SK-N-SH (cell line): ENCODE measurements at regions not wholly inside any gene's neighbourhood (a gene's known extent, or its start where the extent isn't known, plus 50 kb on each side); places are given as distances from the start of the nearest gene placed in this dataset.

Source experiments
- CTCF ChIA-PET: fragments of 300-600, 350-600 bp; formaldehyde crosslinking; extraction: SDS; loops from one replicate; lab custom pipeline; 2021; lab: Yijun Ruan, JAX
- POLR2A ChIA-PET: fragments of 350-600 bp; sonication (Branson Sonifier 250); formaldehyde crosslinking; extraction: SDS; loops from one replicate; lab custom pipeline; 2020; ENCODE audit warnings: antibody characterized with exemption, inconsistent platforms; lab: Yijun Ruan, JAX
- DNase-seq: peaks from one replicate; pipeline ENCODE4 v3.0.0; 2012
- H2AFZ ChIP-seq: fragments of 200-600 bp; sonication (generic); 2 replicates; pipeline ENCODE4 v1.8.1; 2016; ENCODE audit warnings: antibody characterized with exemption, mild to moderate bottlenecking, low read depth
- H3F3A ChIP-seq: fragments of 200-600 bp; sonication (generic); replicated peaks from 2 replicates; pipeline ENCODE3; 2016; ENCODE audit warnings: antibody characterized with exemption, mild to moderate bottlenecking; ENCODE audit not compliant: insufficient read depth
- H3K27ac ChIP-seq, 2 experiments: fragments of 200-500 bp in 1 of 2; fragments of 200-600 bp in 1 of 2; sonication (Bioruptor generic) in 1 of 2; sonication (generic), shearing (Covaris generic) in 1 of 2; 2 replicates each; pipeline versions ENCODE4 v1.5.1 to v1.6.1; 2014 to 2016; ENCODE audit warnings: low read depth in 2 of 2, inconsistent platforms in 1 of 2, low read length in 1 of 2, mild to moderate bottlenecking in 1 of 2, mixed read lengths in 1 of 2
- H3K27me3 ChIP-seq: fragments of 200-600 bp; sonication (generic), shearing (Covaris generic); 2 replicates; pipeline ENCODE4 v1.6.1; 2016; ENCODE audit warnings: mixed run types; ENCODE audit not compliant: insufficient read depth
- H3K36me3 ChIP-seq, 2 experiments: fragments of 200-500 bp in 1 of 2; fragments of 200-600 bp in 1 of 2; sonication (Bioruptor generic) in 1 of 2; sonication (generic) in 1 of 2; replicated peaks in 1 of 2; 2 replicates each; pipeline versions ENCODE3 to v1.5.1; 2014 to 2016; ENCODE audit warnings: low read length in 1 of 2, mild to moderate bottlenecking in 1 of 2; ENCODE audit not compliant: insufficient read depth in 2 of 2, control insufficient read depth in 1 of 2
- H3K4me1 ChIP-seq, 2 experiments: fragments of 200-500 bp in 1 of 2; fragments of 200-600 bp in 1 of 2; sonication (Bioruptor generic) in 1 of 2; sonication (generic), shearing (Covaris generic) in 1 of 2; 2 replicates each; pipeline versions ENCODE4 v1.5.1 to v1.6.1; 2014 to 2016; ENCODE audit warnings: low read depth in 1 of 2, low read length in 1 of 2, mixed run types in 1 of 2; ENCODE audit not compliant: insufficient read depth in 2 of 2, control insufficient read depth in 1 of 2
- H3K4me2 ChIP-seq: fragments of 200-600 bp; sonication (generic), shearing (Covaris generic); 2 replicates; pipeline ENCODE4 v1.6.1; 2017; ENCODE audit warnings: mixed run types
- H3K4me3 ChIP-seq, 2 experiments: fragments of 200-500 bp in 1 of 2; fragments of 200-600 bp in 1 of 2; sonication (Bioruptor generic) in 1 of 2; sonication (generic), shearing (Covaris generic) in 1 of 2; 2 replicates each; pipeline versions ENCODE4 v1.5.1 to v1.8.1; 2014 to 2016; ENCODE audit warnings: low read depth in 2 of 2, inconsistent platforms in 1 of 2, low read length in 1 of 2, mild to moderate bottlenecking in 1 of 2, mixed read lengths in 1 of 2, moderate library complexity in 1 of 2
- H3K79me2 ChIP-seq: fragments of 200-600 bp; sonication (generic); 2 replicates; pipeline ENCODE4 v1.8.1; 2017; ENCODE audit warnings: mild to moderate bottlenecking; ENCODE audit not compliant: insufficient read depth
- H3K9ac ChIP-seq: fragments of 200-600 bp; sonication (generic); 2 replicates; pipeline ENCODE4 v1.6.1; 2017; ENCODE audit warnings: mixed run types
- H3K9me2 ChIP-seq: fragments of 200-600 bp; sonication (generic); 2 replicates; pipeline ENCODE4 v1.6.1; 2017; ENCODE audit warnings: mixed run types
- H3K9me3 ChIP-seq: fragments of 200-600 bp; sonication (generic); 2 replicates; pipeline ENCODE4 v1.6.1; 2017; ENCODE audit warnings: mixed run types, mild to moderate bottlenecking, moderate library complexity
- H4K20me1 ChIP-seq: fragments of 200-600 bp; sonication (generic); 2 replicates; pipeline ENCODE4 v1.6.1; 2017; ENCODE audit warnings: mild to moderate bottlenecking, mixed run types; ENCODE audit not compliant: insufficient read depth
- ELF1 ChIP-seq: IDR thresholded peaks from 2 replicates; pipeline ENCODE4 v1.4.0; 2012
- FOSL2 ChIP-seq: IDR thresholded peaks from 2 replicates; pipeline ENCODE4 v1.4.0; 2012; ENCODE audit warnings: low read depth, mild to moderate bottlenecking, moderate library complexity, borderline replicate concordance
- FOXJ3 ChIP-seq: sonication (generic); formaldehyde crosslinking; IDR thresholded peaks from 2 replicates; pipeline ENCODE4 v1.5.1; 2020; ENCODE audit warnings: mild to moderate bottlenecking, missing genetic modification reagents
- GABPA ChIP-seq: IDR thresholded peaks from 2 replicates; pipeline ENCODE4 v1.4.0; 2012; ENCODE audit warnings: low read depth, mild to moderate bottlenecking
- JUND ChIP-seq: IDR thresholded peaks from 2 replicates; pipeline ENCODE4 v1.4.0; 2012
- MEF2A ChIP-seq: IDR thresholded peaks from 2 replicates; pipeline ENCODE4 v1.4.0; 2012; ENCODE audit warnings: low read depth, borderline replicate concordance
- NFIC ChIP-seq: IDR thresholded peaks from 2 replicates; pipeline ENCODE4 v1.4.0; 2012; ENCODE audit warnings: borderline replicate concordance
- RAD21 ChIP-seq: IDR thresholded peaks from 2 replicates; pipeline ENCODE4 v1.6.1; 2012; ENCODE audit warnings: mild to moderate bottlenecking, low read length
- RCOR1 ChIP-seq: fragments of 150-350 bp; IDR thresholded peaks from 2 replicates; pipeline ENCODE4 v1.6.1; 2017; ENCODE audit warnings: antibody characterized with exemption, low read length
- TCF12 ChIP-seq: IDR thresholded peaks from 2 replicates; pipeline ENCODE4 v1.4.0; 2012
- YY1 ChIP-seq: IDR thresholded peaks from 2 replicates; pipeline ENCODE4 v1.4.0; 2012; ENCODE audit warnings: low read depth, mild to moderate bottlenecking
- WGBS: methylation state at CpG from one replicate; pipeline ENCODE4 v1.1.6; 2017; ENCODE audit warnings: low lambda C conversion rate; 5-methylcytosine and 5-hydroxymethylcytosine counted together
- TF ChIP-seq, protein P1 (sequence below): IDR thresholded peaks from 2 replicates; pipeline ENCODE4 v1.6.1; 2012; ENCODE audit warnings: mild to moderate bottlenecking, low read depth, low read length, moderate library complexity
- TF ChIP-seq, protein P2 (sequence below): fragments of 150-350 bp; IDR thresholded peaks from 2 replicates; pipeline ENCODE4 v1.6.1; 2016; ENCODE audit warnings: mild to moderate bottlenecking, low read depth, low read length

DNA sequence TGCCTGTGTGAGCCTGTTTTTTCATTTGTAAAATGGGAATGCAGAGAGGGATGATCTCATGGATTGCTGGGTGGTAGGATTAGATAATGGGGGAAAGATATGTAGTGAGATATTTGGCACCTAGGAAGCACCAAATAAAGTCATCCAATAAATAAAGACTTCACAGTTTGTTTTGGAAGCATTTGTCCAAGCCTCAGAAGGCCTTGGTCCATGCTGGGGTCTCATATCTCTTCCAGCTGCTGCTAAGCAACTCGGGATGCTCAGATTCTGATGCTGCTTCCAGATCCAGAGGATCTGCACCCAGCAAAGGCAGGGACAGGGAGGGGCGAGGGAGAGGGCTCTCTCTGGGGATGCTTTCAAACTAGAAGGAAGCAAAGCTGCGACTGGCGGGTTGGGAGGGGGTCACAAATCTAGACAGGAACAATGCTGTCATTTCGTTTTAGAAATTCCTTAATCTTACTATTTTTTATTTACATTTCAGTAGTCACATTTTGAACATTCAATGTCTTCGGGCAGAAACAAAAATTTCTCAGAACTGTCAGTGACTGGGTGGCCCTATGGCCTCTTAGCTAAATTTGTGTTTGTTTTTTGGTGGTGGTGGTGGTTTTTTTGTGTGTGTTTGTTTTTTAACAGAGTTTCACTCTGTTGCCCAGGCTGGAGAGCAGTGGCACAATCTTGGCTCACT is 114.9 kb upstream of the CDH5 start:
- Histone ChIP-seq H3K9me3 (no peaks in the 10 kb centered on the region), H4K20me1 (no peaks in the 10 kb centered on the region), H3K4me3 (no peak overlapping the region), H3K4me1 (peaks cover 4 to 9% of the 10 kb centered on the region in 2 experiments; a peak in 3 of 4 replicates), H3K9ac (no peak overlapping the region), H3K36me3 (no peaks in the 10 kb centered on the region), H3K27me3 (no peaks in the 10 kb centered on the region), H2AFZ (no peak overlapping the region), H3K9me2 (no peaks in the 10 kb centered on the region), H3K79me2 (no peaks in the 10 kb centered on the region), H3F3A (no peaks in the 10 kb centered on the region), H3K4me2 (peak overlapping the region; percentile 12; the same call in 1 of the 2 replicates), H3K27ac (no peak overlapping the region)
- TF ChIP-seq MEF2A (no peak), JUND (no peak), YY1 (no peak), NFIC (no peak), ELF1 (no peak), RAD21 (no peak), RCOR1 (no peak), TCF12 (no peak), FOSL2 (no peak), FOXJ3 (CRISPR knock-in tag) (no peak), GABPA (no peak)
- TF ChIP-seq, protein P1, sequence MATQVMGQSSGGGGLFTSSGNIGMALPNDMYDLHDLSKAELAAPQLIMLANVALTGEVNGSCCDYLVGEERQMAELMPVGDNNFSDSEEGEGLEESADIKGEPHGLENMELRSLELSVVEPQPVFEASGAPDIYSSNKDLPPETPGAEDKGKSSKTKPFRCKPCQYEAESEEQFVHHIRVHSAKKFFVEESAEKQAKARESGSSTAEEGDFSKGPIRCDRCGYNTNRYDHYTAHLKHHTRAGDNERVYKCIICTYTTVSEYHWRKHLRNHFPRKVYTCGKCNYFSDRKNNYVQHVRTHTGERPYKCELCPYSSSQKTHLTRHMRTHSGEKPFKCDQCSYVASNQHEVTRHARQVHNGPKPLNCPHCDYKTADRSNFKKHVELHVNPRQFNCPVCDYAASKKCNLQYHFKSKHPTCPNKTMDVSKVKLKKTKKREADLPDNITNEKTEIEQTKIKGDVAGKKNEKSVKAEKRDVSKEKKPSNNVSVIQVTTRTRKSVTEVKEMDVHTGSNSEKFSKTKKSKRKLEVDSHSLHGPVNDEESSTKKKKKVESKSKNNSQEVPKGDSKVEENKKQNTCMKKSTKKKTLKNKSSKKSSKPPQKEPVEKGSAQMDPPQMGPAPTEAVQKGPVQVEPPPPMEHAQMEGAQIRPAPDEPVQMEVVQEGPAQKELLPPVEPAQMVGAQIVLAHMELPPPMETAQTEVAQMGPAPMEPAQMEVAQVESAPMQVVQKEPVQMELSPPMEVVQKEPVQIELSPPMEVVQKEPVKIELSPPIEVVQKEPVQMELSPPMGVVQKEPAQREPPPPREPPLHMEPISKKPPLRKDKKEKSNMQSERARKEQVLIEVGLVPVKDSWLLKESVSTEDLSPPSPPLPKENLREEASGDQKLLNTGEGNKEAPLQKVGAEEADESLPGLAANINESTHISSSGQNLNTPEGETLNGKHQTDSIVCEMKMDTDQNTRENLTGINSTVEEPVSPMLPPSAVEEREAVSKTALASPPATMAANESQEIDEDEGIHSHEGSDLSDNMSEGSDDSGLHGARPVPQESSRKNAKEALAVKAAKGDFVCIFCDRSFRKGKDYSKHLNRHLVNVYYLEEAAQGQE = no peak
- TF ChIP-seq, protein P2, sequence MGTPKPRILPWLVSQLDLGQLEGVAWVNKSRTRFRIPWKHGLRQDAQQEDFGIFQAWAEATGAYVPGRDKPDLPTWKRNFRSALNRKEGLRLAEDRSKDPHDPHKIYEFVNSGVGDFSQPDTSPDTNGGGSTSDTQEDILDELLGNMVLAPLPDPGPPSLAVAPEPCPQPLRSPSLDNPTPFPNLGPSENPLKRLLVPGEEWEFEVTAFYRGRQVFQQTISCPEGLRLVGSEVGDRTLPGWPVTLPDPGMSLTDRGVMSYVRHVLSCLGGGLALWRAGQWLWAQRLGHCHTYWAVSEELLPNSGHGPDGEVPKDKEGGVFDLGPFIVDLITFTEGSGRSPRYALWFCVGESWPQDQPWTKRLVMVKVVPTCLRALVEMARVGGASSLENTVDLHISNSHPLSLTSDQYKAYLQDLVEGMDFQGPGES = no peak
- DNase-seq = no peak
- WGBS = 67% methylated on average over 6 of the region's 6 CpGs
- CTCF ChIA-PET = interaction anchor here (1.0 to 1.5 kb wide), 2 partner anchors 13 to 91 kb away, joined by 3 to 4 read pairs; no protein-coding TSS in a partner anchor
- POLR2A ChIA-PET = no interaction called here
